ENCODE measurements at regions not wholly inside any gene's neighbourhood (a gene's known extent, or its start where the extent isn't known, plus 50 kb on each side); places are given as distances from the start of the nearest gene placed in this dataset.

DNA sequence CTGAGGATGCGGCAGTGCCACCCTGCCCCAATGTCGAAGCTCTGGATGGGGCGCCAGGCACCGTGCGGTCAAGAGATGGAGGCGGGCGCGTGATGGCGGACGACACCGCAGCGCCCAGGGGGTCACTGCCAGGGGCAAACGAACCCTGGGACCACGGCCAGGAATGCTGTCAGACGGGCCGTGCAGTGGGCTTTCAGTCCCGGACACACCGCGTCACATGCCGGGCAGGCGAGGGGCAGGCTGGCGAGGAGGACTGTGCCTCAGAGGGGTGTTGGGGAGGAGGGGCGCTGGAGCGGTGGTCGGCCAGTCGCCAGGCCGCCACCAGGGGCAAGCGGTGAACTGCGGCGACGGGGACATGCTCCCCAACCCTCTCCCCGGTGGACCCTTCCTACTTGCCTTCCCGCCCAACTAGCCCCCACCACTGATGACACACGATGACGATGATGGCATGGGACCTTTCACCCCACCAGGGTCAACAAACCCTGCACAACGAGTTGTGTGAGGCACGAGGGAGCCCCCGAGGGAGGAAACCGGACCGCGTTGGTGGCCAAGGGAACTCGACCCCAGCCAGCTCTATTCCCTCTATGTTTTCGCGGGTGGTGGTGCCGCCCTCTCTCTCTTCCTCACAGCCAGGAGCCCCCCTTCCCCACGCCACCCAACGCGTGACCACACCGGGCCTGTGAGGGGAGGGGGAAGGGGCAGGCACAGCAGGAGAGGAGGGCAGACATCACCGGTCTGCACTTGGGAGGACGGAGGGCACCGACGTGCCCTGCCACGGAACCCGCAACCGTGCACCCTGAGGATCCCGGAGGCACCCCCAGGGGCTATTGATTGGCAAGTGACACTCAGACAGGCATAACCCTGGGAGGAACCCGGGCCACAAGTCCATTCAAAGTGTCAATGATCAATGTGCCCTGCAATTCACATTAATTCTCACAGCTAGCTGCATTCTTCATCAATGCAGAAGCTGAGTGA lies 1960.9 kb upstream of the DEFB115 start:
- Histone ChIP-seq H3K9ac (ENCODE audit: low read length) (no peak overlapping the region), H3K27ac (ENCODE audit: low read depth, low read length) (no peak overlapping the region), H3K27me3 (ENCODE audit: control insufficient read depth, insufficient read depth, low read length) (no peaks in the 10 kb centered on the region), H3K36me3 (ENCODE audit: control insufficient read depth, insufficient read depth, low read length) (no peaks in the 10 kb centered on the region), H3K9me3 (ENCODE audit: control insufficient read depth, insufficient read depth, low read depth, low read length) (peaks cover 61% of the 10 kb centered on the region), H3K4me3 (ENCODE audit: low read depth, low read length) (no peak overlapping the region), H3K4me1 (ENCODE audit: control insufficient read depth, insufficient read depth, low read length) (no peaks in the 10 kb centered on the region)

- H3K36me3 ChIP-seq (ENCODE audit: control insufficient read depth, insufficient read depth, low read length) = no peaks in the 10 kb centered on the region
- no peak overlapping the region for H3K9ac ChIP-seq (ENCODE audit: low read length)
- no peaks in the 10 kb centered on the region for H3K27me3 ChIP-seq (ENCODE audit: control insufficient read depth, insufficient read depth, low read length)
- H3K4me3 ChIP-seq (ENCODE audit: low read depth, low read length) = no peak overlapping the region
- H3K4me1 ChIP-seq (ENCODE audit: control insufficient read depth, insufficient read depth, low read length) = no peaks in the 10 kb centered on the region
- peaks cover 70% of the 10 kb centered on the region for H3K9me3 ChIP-seq (ENCODE audit: control insufficient read depth, insufficient read depth, low read depth, low read length)
- no peak overlapping the region for H3K27ac ChIP-seq (ENCODE audit: low read depth, low read length)
These were observed 1959.8 kb upstream of the DEFB115 start for GRCh38 chr20:29297411-29298270.

- H3K9ac ChIP-seq (ENCODE audit: low read length) = no peak overlapping the region
- H3K4me3 ChIP-seq (ENCODE audit: low read depth, low read length) = no peak overlapping the region
- no peaks in the 10 kb centered on the region for H3K4me1 ChIP-seq (ENCODE audit: control insufficient read depth, insufficient read depth, low read length)
- no peaks in the 10 kb centered on the region for H3K27me3 ChIP-seq (ENCODE audit: control insufficient read depth, insufficient read depth, low read length)
- no peaks in the 10 kb centered on the region for H3K36me3 ChIP-seq (ENCODE audit: control insufficient read depth, insufficient read depth, low read length)
- H3K27ac ChIP-seq (ENCODE audit: low read depth, low read length) = no peak overlapping the region
- H3K9me3 ChIP-seq (ENCODE audit: control insufficient read depth, insufficient read depth, low read depth, low read length) = peaks cover 76% of the 10 kb centered on the region
These were observed 1959.2 kb upstream of the DEFB115 start for GRCh38 chr20:29298271-29298590.

- H3K9ac ChIP-seq (ENCODE audit: low read length) = no peak overlapping the region
- no peaks in the 10 kb centered on the region for H3K4me1 ChIP-seq (ENCODE audit: control insufficient read depth, insufficient read depth, low read length)
- no peaks in the 10 kb centered on the region for H3K27me3 ChIP-seq (ENCODE audit: control insufficient read depth, insufficient read depth, low read length)
- no peak overlapping the region for H3K27ac ChIP-seq (ENCODE audit: low read depth, low read length)
- no peak overlapping the region for H3K4me3 ChIP-seq (ENCODE audit: low read depth, low read length)
- peaks cover 80% of the 10 kb centered on the region for H3K9me3 ChIP-seq (ENCODE audit: control insufficient read depth, insufficient read depth, low read depth, low read length)
- no peaks in the 10 kb centered on the region for H3K36me3 ChIP-seq (ENCODE audit: control insufficient read depth, insufficient read depth, low read length)
These were observed 1958.5 kb upstream of the DEFB115 start for GRCh38 chr20:29298759-29299613.

DNA sequence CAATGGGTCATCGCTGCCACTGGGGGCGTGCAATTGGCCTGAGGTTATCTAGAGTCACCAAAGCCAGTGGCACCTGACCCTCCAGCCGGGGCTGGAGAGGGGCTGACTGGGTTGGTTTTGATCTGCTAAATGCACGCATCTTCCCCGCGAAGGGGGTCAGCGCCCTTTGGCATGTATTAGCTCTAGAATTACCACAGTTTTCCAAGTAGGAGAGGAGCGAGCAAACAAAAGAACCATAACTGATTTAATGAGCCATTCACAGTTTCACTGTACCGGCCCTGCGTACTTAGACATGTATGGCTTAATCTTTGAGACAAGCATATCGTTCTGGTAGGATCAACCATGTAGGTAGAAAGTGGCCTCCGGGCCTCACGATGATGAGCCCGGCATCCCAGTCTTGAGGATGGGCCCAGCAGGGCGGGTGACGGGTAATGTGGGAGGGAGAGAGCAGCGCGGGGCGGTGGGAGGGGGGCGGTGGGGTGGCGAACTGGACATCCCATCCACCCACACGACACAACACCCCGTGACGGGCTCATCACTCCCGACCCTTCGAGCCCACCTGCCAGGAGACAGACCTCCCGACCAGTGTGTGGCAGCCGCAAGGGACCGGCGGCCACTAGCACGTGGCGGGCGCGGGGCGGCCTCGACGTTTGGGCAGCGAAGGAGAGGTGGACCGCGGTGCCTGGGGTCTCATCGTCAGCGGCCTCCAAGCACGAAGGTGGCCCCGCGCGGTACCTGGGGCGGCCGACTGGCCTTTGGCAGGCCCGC lies 1957.5 kb upstream of the DEFB115 start:
- H3K4me1 ChIP-seq (ENCODE audit: control insufficient read depth, insufficient read depth, low read length) = no peaks in the 10 kb centered on the region
- no peaks in the 10 kb centered on the region for H3K36me3 ChIP-seq (ENCODE audit: control insufficient read depth, insufficient read depth, low read length)
- no peak overlapping the region for H3K4me3 ChIP-seq (ENCODE audit: low read depth, low read length)
- no peaks in the 10 kb centered on the region for H3K27me3 ChIP-seq (ENCODE audit: control insufficient read depth, insufficient read depth, low read length)
- H3K27ac ChIP-seq (ENCODE audit: low read depth, low read length) = no peak overlapping the region
- H3K9ac ChIP-seq (ENCODE audit: low read length) = no peak overlapping the region
- peaks cover 86% of the 10 kb centered on the region for H3K9me3 ChIP-seq (ENCODE audit: control insufficient read depth, insufficient read depth, low read depth, low read length)

DNA sequence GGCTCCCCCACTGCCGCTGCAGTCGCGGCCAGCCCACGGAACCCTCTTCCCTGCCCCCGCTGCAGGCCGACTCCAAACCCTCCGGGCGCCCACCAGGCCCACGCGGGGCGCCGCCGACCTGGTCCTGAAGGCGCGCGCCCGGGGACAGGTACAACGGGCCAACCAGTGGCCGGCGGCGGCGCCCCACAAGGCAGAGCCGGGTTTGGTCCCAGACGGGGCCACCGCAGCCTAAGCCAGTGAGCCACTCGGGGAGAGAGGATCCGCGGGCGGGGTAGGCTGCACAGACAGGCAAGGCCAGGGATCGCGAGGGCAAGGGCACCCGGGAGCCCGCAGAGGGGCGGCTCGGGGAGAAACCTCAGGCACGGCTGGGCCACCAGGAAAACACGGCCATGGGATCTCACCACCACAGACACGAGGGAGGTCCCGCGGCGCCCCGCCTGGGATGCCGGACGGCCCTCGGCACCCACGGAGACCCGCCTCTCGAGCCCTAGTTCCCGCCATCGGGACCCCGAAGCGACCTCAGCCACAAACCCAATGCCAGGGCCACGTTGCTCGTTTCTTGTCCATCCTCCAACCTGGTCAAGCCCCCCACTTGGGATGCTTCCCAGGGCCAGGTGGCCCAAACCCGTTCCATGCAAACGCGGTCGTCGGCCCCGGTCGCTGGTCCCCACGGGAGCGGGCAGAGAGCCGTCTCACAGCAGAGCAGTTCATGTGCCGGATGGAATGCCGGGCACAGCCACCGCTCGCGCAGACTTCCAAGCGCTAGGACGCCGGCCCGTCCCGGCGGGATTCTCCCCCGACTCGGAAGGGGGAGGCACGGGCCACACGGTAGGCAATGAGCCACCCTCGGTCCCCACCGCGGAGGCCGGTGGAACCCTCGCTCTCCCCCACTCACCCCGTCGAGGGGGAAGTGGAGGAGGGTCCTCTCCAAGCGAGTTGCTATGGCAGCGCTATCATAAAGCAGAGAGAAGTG lies 1956.6 kb upstream of the DEFB115 start:
- no peaks in the 10 kb centered on the region for H3K4me1 ChIP-seq (ENCODE audit: control insufficient read depth, insufficient read depth, low read length)
- H3K27ac ChIP-seq (ENCODE audit: low read depth, low read length) = no peak overlapping the region
- no peaks in the 10 kb centered on the region for H3K27me3 ChIP-seq (ENCODE audit: control insufficient read depth, insufficient read depth, low read length)
- no peak overlapping the region for H3K9ac ChIP-seq (ENCODE audit: low read length)
- no peaks in the 10 kb centered on the region for H3K36me3 ChIP-seq (ENCODE audit: control insufficient read depth, insufficient read depth, low read length)
- H3K9me3 ChIP-seq (ENCODE audit: control insufficient read depth, insufficient read depth, low read depth, low read length) = peaks cover 85% of the 10 kb centered on the region
- H3K4me3 ChIP-seq (ENCODE audit: low read depth, low read length) = no peak overlapping the region

- Histone ChIP-seq H3K9ac (ENCODE audit: low read length) (no peak overlapping the region), H3K9me3 (ENCODE audit: control insufficient read depth, insufficient read depth, low read depth, low read length) (peaks cover 84% of the 10 kb centered on the region), H3K4me3 (ENCODE audit: low read depth, low read length) (no peak overlapping the region), H3K27ac (ENCODE audit: low read depth, low read length) (no peak overlapping the region), H3K4me1 (ENCODE audit: control insufficient read depth, insufficient read depth, low read length) (no peaks in the 10 kb centered on the region), H3K27me3 (ENCODE audit: control insufficient read depth, insufficient read depth, low read length) (no peaks in the 10 kb centered on the region), H3K36me3 (ENCODE audit: control insufficient read depth, insufficient read depth, low read length) (no peaks in the 10 kb centered on the region)
These were observed 1955.7 kb upstream of the DEFB115 start for GRCh38 chr20:29301624-29302259.

DNA sequence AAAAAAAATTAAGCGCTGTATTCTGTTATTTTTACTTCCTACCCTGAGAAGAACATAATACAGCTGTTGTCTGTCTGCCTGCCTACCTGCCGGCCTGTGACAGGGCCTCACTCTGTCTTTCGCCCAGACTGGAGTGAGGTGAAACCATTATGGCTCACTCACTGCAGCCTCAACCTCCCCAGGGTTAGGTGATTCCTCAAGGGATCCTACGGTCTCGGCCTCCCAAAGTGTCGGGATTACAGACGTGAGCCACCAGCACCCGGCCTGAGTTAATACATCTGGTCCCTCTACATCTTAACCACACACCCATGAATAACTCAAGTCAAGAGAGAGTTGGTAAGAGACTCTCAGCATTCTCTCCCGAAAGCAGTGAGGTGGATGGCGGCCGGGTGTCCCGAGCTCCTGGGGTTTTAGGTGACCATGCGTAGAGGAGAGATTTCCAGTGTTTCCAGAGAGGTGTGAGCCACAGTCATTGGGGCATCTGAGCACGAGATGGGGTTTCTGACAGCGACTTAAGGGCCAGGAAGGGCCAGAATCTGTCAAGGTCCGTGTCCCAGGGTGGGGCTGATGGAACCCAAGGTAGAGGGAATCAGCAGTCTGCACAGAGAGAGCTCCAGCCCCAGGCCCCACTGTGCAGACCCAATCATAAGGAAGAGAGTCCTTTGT lies 1954.4 kb upstream of the DEFB115 start:
- Histone ChIP-seq H3K27ac (ENCODE audit: low read depth, low read length) (no peak overlapping the region), H3K9ac (ENCODE audit: low read length) (no peak overlapping the region), H3K36me3 (ENCODE audit: control insufficient read depth, insufficient read depth, low read length) (no peaks in the 10 kb centered on the region), H3K4me3 (ENCODE audit: low read depth, low read length) (no peak overlapping the region), H3K9me3 (ENCODE audit: control insufficient read depth, insufficient read depth, low read depth, low read length) (peaks cover 76% of the 10 kb centered on the region), H3K27me3 (ENCODE audit: control insufficient read depth, insufficient read depth, low read length) (no peaks in the 10 kb centered on the region), H3K4me1 (ENCODE audit: control insufficient read depth, insufficient read depth, low read length) (no peaks in the 10 kb centered on the region)
